Activated CD4-positive, alpha-beta T cell treated with anti-CD3 and anti-CD28 coated beads, Interleukin-2, amount 10 ng/mL, durations not matched to agents 24 days and 14 days (primary cell): ENCODE measurements at regions not wholly inside any gene's neighbourhood (a gene's known extent, or its start where the extent isn't known, plus 50 kb on each side); places are given as distances from the start of the nearest gene placed in this dataset.

ENCODE experiments used
- DNase-seq: peaks from one replicate; pipeline ENCODE4 v3.0.0; 2022
- H3K27ac Mint-ChIP-seq: one replicate; pipeline ENCODE4 v1.8.0; 2022; ENCODE audit warnings: mild to moderate bottlenecking, mixed read lengths
- H3K27me3 Mint-ChIP-seq: one replicate; pipeline ENCODE4 v1.8.0; 2022; ENCODE audit warnings: mixed read lengths
- H3K36me3 Mint-ChIP-seq: one replicate; pipeline ENCODE4 v1.8.0; 2022; ENCODE audit warnings: low read depth, mild to moderate bottlenecking, mixed read lengths
- H3K4me1 Mint-ChIP-seq: one replicate; pipeline ENCODE4 v1.8.0; 2021; ENCODE audit warnings: mixed read lengths
- H3K4me3 Mint-ChIP-seq: one replicate; pipeline ENCODE4 v1.8.0; 2022; ENCODE audit warnings: mild to moderate bottlenecking, moderate library complexity, mixed read lengths
- H3K9me3 Mint-ChIP-seq: one replicate; pipeline ENCODE4 v1.8.0; 2021; ENCODE audit warnings: mixed read lengths
- intact Hi-C: fragments of 100-400 bp; cut with micrococcal nuclease; formaldehyde crosslinking; loops from one replicate; pipeline ENCODE4 v1.15.1; 2023

- H3K27me3 Mint-ChIP-seq, result no peaks in the 10 kb centered on the region
- no peaks in the 10 kb centered on the region for H3K9me3 Mint-ChIP-seq
- no peak overlapping the region for H3K4me3 Mint-ChIP-seq
- no peaks in the 10 kb centered on the region for H3K36me3 Mint-ChIP-seq
- intact Hi-C loops, result no loop called here
- H3K4me1 Mint-ChIP-seq, result no peaks in the 10 kb centered on the region
- no peak overlapping the region for H3K27ac Mint-ChIP-seq
- no peak for DNase-seq
Observed at GRCh38 chr21:26412885-26413284, 160.2 kb downstream of the CYYR1 start.

- Mint-ChIP-seq H3K9me3 (no peaks in the 10 kb centered on the region), H3K36me3 (no peaks in the 10 kb centered on the region), H3K4me3 (no peak overlapping the region), H3K4me1 (peaks cover 5% of the 10 kb centered on the region), H3K27ac (no peak overlapping the region), H3K27me3 (no peaks in the 10 kb centered on the region)
- intact Hi-C loops, result no loop called here
- no peak for DNase-seq
Observed at GRCh38 chr21:26409735-26410134, 163.4 kb downstream of the CYYR1 start.

GRCh38 chr21:26408511-26408910, 164.6 kb downstream of the CYYR1 start:
- no peak for DNase-seq
- Mint-ChIP-seq H3K4me3 (no peak overlapping the region), H3K4me1 (peaks cover 5% of the 10 kb centered on the region), H3K27ac (no peak overlapping the region), H3K9me3 (no peaks in the 10 kb centered on the region), H3K27me3 (no peaks in the 10 kb centered on the region), H3K36me3 (no peaks in the 10 kb centered on the region)
- intact Hi-C loops, result no loop called here

GRCh38 chr21:26406526-26406925, 166.6 kb downstream of the CYYR1 start:
- peaks cover 3% of the 10 kb centered on the region for H3K9me3 Mint-ChIP-seq
- no peak overlapping the region for H3K4me3 Mint-ChIP-seq
- peaks cover 5% of the 10 kb centered on the region for H3K4me1 Mint-ChIP-seq
- H3K27ac Mint-ChIP-seq, result no peak overlapping the region
- intact Hi-C loops, result no loop called here
- H3K27me3 Mint-ChIP-seq, result peaks cover 2% of the 10 kb centered on the region
- H3K36me3 Mint-ChIP-seq, result no peaks in the 10 kb centered on the region
- no peak for DNase-seq

GRCh38 chr21:26405735-26406361, 167.2 kb downstream of the CYYR1 start:
- H3K27me3 Mint-ChIP-seq, result peaks cover 2% of the 10 kb centered on the region
- peaks cover 3% of the 10 kb centered on the region for H3K9me3 Mint-ChIP-seq
- peaks cover 5% of the 10 kb centered on the region for H3K4me1 Mint-ChIP-seq
- no peaks in the 10 kb centered on the region for H3K36me3 Mint-ChIP-seq
- intact Hi-C loops, result no loop called here
- peak overlapping the region; percentile 7 for H3K4me3 Mint-ChIP-seq
- DNase-seq, result peak; percentile 56
- H3K27ac Mint-ChIP-seq, result no peak overlapping the region

GRCh38 chr21:26405071-26405470, 168.0 kb downstream of the CYYR1 start:
- Mint-ChIP-seq H3K9me3 (peaks cover 7% of the 10 kb centered on the region), H3K4me1 (peaks cover 5% of the 10 kb centered on the region), H3K27me3 (peaks cover 2% of the 10 kb centered on the region), H3K4me3 (no peak overlapping the region), H3K36me3 (no peaks in the 10 kb centered on the region), H3K27ac (no peak overlapping the region)
- intact Hi-C loops, result no loop called here
- no peak for DNase-seq

- H3K9me3 Mint-ChIP-seq, result peaks cover 10% of the 10 kb centered on the region
- DNase-seq, result no peak
- no peaks in the 10 kb centered on the region for H3K36me3 Mint-ChIP-seq
- H3K27ac Mint-ChIP-seq, result peak overlapping the region; percentile 9
- peaks cover 2% of the 10 kb centered on the region for H3K27me3 Mint-ChIP-seq
- H3K4me3 Mint-ChIP-seq, result no peak overlapping the region
- H3K4me1 Mint-ChIP-seq, result peaks cover 5% of the 10 kb centered on the region
- intact Hi-C loops, result no loop called here
Observed at GRCh38 chr21:26404288-26404687, 168.8 kb downstream of the CYYR1 start.

- Mint-ChIP-seq H3K4me1 (peaks cover 5% of the 10 kb centered on the region), H3K36me3 (no peaks in the 10 kb centered on the region), H3K4me3 (no peak overlapping the region), H3K9me3 (peaks cover 10% of the 10 kb centered on the region), H3K27ac (no peak overlapping the region), H3K27me3 (peaks cover 2% of the 10 kb centered on the region)
- DNase-seq, result no peak
- intact Hi-C loops, result no loop called here
Observed at GRCh38 chr21:26403321-26403720, 169.8 kb downstream of the CYYR1 start.

- no peaks in the 10 kb centered on the region for H3K4me1 Mint-ChIP-seq
- peaks cover under 1% of the 10 kb centered on the region for H3K27me3 Mint-ChIP-seq
- no peaks in the 10 kb centered on the region for H3K36me3 Mint-ChIP-seq
- no peak overlapping the region for H3K4me3 Mint-ChIP-seq
- intact Hi-C loops, result no loop called here
- DNase-seq, result no peak
- H3K9me3 Mint-ChIP-seq, result peaks cover 9% of the 10 kb centered on the region
- no peak overlapping the region for H3K27ac Mint-ChIP-seq
Observed at GRCh38 chr21:26397545-26397944, 175.5 kb downstream of the CYYR1 start.

GRCh38 chr21:26394341-26394740, 178.7 kb downstream of the CYYR1 start:
- Mint-ChIP-seq H3K27me3 (no peaks in the 10 kb centered on the region), H3K4me3 (no peak overlapping the region), H3K9me3 (no peaks in the 10 kb centered on the region), H3K36me3 (no peaks in the 10 kb centered on the region), H3K4me1 (no peaks in the 10 kb centered on the region), H3K27ac (no peak overlapping the region)
- intact Hi-C loops, result no loop called here
- DNase-seq, result no peak

GRCh38 chr21:26391166-26391565, 181.9 kb downstream of the CYYR1 start:
- H3K36me3 Mint-ChIP-seq, result no peaks in the 10 kb centered on the region
- no peak overlapping the region for H3K27ac Mint-ChIP-seq

GRCh38 chr21:26389971-26390641, 183.0 kb downstream of the CYYR1 start:
- DNase-seq, result no peak
- peaks cover 7% of the 10 kb centered on the region for H3K9me3 Mint-ChIP-seq
- H3K27me3 Mint-ChIP-seq, result no peaks in the 10 kb centered on the region
- H3K4me3 Mint-ChIP-seq, result no peak overlapping the region
- H3K27ac Mint-ChIP-seq, result no peak overlapping the region
- intact Hi-C loops, result no loop called here
- no peaks in the 10 kb centered on the region for H3K4me1 Mint-ChIP-seq
- no peaks in the 10 kb centered on the region for H3K36me3 Mint-ChIP-seq

More at GRCh38 chr21:26391166-26391565, 181.9 kb downstream of the CYYR1 start:
- Mint-ChIP-seq H3K4me1 (no peaks in the 10 kb centered on the region), H3K27me3 (no peaks in the 10 kb centered on the region), H3K4me3 (no peak overlapping the region), H3K9me3 (peaks cover 3% of the 10 kb centered on the region)
- no peak for DNase-seq
- intact Hi-C loops, result no loop called here

GRCh38 chr21:26388731-26389231, 184.3 kb downstream of the CYYR1 start:
- H3K9me3 Mint-ChIP-seq, result peaks cover 7% of the 10 kb centered on the region
- H3K27me3 Mint-ChIP-seq, result no peaks in the 10 kb centered on the region
- intact Hi-C loops, result no loop called here
- no peaks in the 10 kb centered on the region for H3K4me1 Mint-ChIP-seq
- H3K36me3 Mint-ChIP-seq, result no peaks in the 10 kb centered on the region
- no peak for DNase-seq
- no peak overlapping the region for H3K4me3 Mint-ChIP-seq
- H3K27ac Mint-ChIP-seq, result no peak overlapping the region

- Mint-ChIP-seq H3K4me1 (no peaks in the 10 kb centered on the region), H3K27me3 (no peaks in the 10 kb centered on the region), H3K27ac (no peak overlapping the region), H3K9me3 (peaks cover 7% of the 10 kb centered on the region), H3K36me3 (no peaks in the 10 kb centered on the region), H3K4me3 (no peak overlapping the region)
- DNase-seq, result no peak
- intact Hi-C loops, result no loop called here
Observed at GRCh38 chr21:26385721-26386120, 187.4 kb downstream of the CYYR1 start.
